GM12875 (cell line): ENCODE measurements at regions not wholly inside any gene's neighbourhood (a gene's known extent, or its start where the extent isn't known, plus 50 kb on each side); places are given as distances from the start of the nearest gene placed in this dataset.

ENCODE experiments used
- H3K4me3 ChIP-seq: one replicate; pipeline ENCODE4 v1.5.1; 2011; ENCODE audit warnings: low read depth, low read length, control low read depth
- CTCF ChIP-seq: IDR thresholded peaks from 2 replicates; pipeline ENCODE4 v1.5.1; 2011; ENCODE audit warnings: low read depth, mild to moderate bottlenecking, control low read depth, inconsistent platforms, low read length, moderate library complexity, borderline replicate concordance; ENCODE audit not compliant: insufficient read depth

GRCh38 chr5:125786021-125786420 lies 637.2 kb upstream of the GRAMD2B start:
- no peak overlapping the region for H3K4me3 ChIP-seq
- no peak for TF ChIP-seq CTCF

GRCh38 chr5:125793470-125793869 lies 629.7 kb upstream of the GRAMD2B start:
- H3K4me3 ChIP-seq: no peak overlapping the region
- no peak for TF ChIP-seq CTCF

GRCh38 chr5:125794922-125795321 lies 628.3 kb upstream of the GRAMD2B start:
- H3K4me3 ChIP-seq: no peak overlapping the region
- no peak for TF ChIP-seq CTCF

GRCh38 chr5:125798307-125798706 lies 624.9 kb upstream of the GRAMD2B start:
- TF ChIP-seq CTCF: no peak
- H3K4me3 ChIP-seq: no peak overlapping the region

- no peak for TF ChIP-seq CTCF
- H3K4me3 ChIP-seq: no peak overlapping the region
Measured at GRCh38 chr5:125812651-125813050, 610.6 kb upstream of the GRAMD2B start.

GRCh38 chr5:125813221-125813974 lies 609.8 kb upstream of the GRAMD2B start:
- H3K4me3 ChIP-seq: no peak overlapping the region
- TF ChIP-seq CTCF: no peak

- no peak overlapping the region for H3K4me3 ChIP-seq
- TF ChIP-seq CTCF: no peak
Measured at GRCh38 chr5:125814119-125814518, 609.1 kb upstream of the GRAMD2B start.
